Activated naive CD8-positive, alpha-beta T cell (primary cell): ENCODE measurements at regions not wholly inside any gene's neighbourhood (a gene's known extent, or its start where the extent isn't known, plus 50 kb on each side); places are given as distances from the start of the nearest gene placed in this dataset.
"Not testable (repeated sequence)": the region's sequence is repeated elsewhere in the genome, so short reads cannot be mapped to it uniquely, and the experiment has no call there.

Experiments used
- H3K27ac Mint-ChIP-seq: one replicate; pipeline ENCODE4 v1.8.0; 2021; ENCODE audit warnings: mixed read lengths
- H3K27me3 Mint-ChIP-seq: one replicate; pipeline ENCODE4 v1.8.0; 2021; ENCODE audit warnings: mixed read lengths
- H3K36me3 Mint-ChIP-seq: one replicate; pipeline ENCODE4 v1.8.0; 2021; ENCODE audit warnings: mixed read lengths
- H3K4me1 Mint-ChIP-seq: one replicate; pipeline ENCODE4 v1.8.0; 2021; ENCODE audit warnings: low read depth, mixed read lengths
- H3K4me3 Mint-ChIP-seq: one replicate; pipeline ENCODE4 v1.8.0; 2021; ENCODE audit warnings: mild to moderate bottlenecking, mixed read lengths
- H3K9me3 Mint-ChIP-seq: one replicate; pipeline ENCODE4 v1.8.0; 2021; ENCODE audit warnings: low read depth, mixed read lengths

DNA sequence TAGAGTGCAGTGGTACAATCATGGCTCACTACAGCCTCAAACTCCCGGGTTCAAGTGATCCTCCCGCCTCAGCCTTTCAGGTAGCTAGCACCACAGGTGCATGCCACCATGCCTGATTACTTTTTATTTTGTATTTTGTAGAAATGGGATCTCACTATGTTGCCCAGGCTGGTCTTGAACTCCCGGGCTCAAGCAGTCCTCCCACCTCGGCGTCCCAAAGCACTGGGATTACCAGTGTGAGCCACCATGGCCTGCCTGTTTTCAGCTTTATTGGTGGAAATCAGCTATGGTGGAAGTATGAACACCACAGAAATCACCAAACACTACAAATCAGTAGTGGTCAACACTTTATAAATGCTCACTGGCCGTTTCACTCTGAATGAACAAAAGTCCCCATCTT, 299.9 kb upstream of the LYZL1 start:
- no peak overlapping the region for H3K27ac Mint-ChIP-seq
- no peaks in the 10 kb centered on the region for H3K9me3 Mint-ChIP-seq
- H3K36me3 Mint-ChIP-seq = no peaks in the 10 kb centered on the region
- peaks cover 5% of the 10 kb centered on the region for H3K27me3 Mint-ChIP-seq
- no peaks in the 10 kb centered on the region for H3K4me1 Mint-ChIP-seq
- no peak overlapping the region for H3K4me3 Mint-ChIP-seq

DNA sequence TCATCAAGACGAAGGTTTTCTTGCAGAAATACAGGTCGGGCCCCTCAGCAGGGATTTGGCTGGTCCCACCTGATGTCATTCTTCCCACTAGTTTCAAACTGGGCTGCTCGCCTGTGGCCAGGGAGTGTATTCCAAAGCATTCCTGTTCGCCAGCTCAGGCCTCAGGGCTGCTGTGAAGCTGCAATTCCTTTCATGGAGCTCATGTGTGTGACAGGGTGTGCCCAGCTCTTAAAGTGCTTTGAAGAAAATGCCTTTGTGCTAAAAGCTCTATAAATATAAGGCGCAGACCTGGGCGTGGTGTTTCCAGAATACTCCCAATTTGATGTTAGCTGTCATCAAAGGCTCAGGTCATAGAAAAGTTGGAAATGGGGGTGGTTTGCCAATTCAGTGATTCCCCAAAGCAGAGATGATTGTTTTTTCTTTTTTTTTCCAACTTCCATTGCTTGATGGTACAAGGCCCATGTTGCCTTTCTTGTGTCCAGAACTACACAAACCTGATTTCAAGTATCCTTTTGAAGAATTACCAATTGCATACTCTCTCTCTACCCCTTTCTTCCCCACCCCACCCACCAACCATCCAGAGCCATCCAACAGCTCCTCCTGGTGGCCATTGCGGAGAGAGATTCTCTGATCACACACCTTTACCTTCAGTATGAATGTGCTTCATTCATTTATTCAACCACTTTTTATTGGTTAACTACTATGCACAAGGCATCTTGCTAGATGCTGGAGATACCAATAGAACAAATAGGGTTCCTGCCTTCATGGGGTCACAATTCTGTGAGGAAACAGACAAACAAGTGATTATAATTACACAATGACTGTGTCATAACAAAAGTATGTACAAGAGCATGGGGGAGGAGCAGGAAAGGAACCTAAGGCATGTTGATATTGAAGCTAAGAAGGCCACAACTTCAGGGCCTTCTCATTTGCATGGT, 297.3 kb upstream of the LYZL1 start:
- Mint-ChIP-seq H3K9me3 (no peaks in the 10 kb centered on the region), H3K27me3 (peaks cover 5% of the 10 kb centered on the region), H3K27ac (no peak overlapping the region), H3K36me3 (no peaks in the 10 kb centered on the region), H3K4me3 (no peak overlapping the region), H3K4me1 (no peaks in the 10 kb centered on the region)

DNA sequence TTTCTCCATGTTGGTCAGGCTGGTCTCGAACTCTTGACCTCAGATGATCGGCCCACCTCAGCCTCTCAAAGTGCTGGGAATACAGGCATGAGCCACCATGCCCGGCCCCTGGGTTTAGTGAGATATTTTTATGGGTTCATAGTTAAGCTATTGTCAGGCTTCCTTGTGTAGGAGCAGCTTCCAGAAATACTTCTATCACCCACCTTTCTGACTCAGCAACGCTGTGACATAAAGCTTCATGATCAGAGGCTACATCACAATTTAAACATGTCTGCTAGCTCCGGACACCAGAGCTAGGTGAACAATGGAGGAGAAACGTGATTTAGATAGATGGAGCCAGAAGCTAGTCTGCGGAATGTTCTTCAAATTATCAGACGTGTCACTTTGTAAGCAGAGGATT, 295.8 kb upstream of the LYZL1 start:
- Mint-ChIP-seq H3K27ac (no peak overlapping the region), H3K9me3 (no peaks in the 10 kb centered on the region), H3K4me3 (no peak overlapping the region), H3K36me3 (no peaks in the 10 kb centered on the region), H3K27me3 (peaks cover 5% of the 10 kb centered on the region), H3K4me1 (no peaks in the 10 kb centered on the region)

DNA sequence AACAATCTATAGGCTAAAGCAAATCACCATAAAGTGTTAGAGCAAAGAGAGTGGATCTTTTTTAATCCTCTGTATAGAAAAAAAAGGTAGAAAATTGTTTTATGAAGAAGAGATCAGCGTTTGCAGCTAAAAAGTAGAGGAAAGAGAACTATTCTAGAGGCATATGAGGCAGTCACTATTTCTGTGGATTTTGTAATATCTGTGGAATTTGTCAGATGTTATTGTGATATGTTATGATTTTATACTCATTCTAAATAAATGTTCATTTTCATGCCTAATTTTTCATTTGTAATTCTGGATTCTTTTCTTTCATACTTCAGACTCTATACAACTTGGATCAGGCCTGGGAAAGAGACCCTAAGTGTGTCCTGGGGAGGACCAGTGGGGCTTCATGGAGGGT, 295.0 kb upstream of the LYZL1 start:
- no peaks in the 10 kb centered on the region for H3K9me3 Mint-ChIP-seq
- H3K4me1 Mint-ChIP-seq = no peaks in the 10 kb centered on the region
- peaks cover 4% of the 10 kb centered on the region for H3K27me3 Mint-ChIP-seq
- H3K4me3 Mint-ChIP-seq = no peak overlapping the region
- no peaks in the 10 kb centered on the region for H3K36me3 Mint-ChIP-seq
- no peak overlapping the region for H3K27ac Mint-ChIP-seq

DNA sequence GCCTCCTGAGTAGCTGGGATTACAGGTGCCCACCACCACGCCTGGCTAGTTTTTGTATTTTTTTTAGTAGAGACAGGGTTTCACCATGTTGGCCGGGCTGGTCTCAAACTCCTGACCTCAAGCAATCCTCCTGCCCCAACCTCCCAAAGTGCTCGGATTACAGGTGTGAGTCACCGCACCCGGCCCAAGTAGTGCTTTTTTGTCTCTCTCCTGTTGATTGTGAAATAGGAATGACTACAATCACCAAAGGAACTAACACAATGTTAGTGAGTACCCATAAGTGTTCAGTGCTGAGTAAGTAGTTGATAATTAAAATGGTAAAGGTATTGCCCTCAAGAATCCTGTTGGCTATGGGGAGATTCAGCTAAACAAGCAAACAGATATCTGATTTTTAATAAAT, 294.1 kb upstream of the LYZL1 start:
- H3K27me3 Mint-ChIP-seq, H3K4me3 Mint-ChIP-seq, H3K4me1 Mint-ChIP-seq, H3K27ac Mint-ChIP-seq, H3K36me3 Mint-ChIP-seq, H3K9me3 Mint-ChIP-seq: not testable (repeated sequence)

DNA sequence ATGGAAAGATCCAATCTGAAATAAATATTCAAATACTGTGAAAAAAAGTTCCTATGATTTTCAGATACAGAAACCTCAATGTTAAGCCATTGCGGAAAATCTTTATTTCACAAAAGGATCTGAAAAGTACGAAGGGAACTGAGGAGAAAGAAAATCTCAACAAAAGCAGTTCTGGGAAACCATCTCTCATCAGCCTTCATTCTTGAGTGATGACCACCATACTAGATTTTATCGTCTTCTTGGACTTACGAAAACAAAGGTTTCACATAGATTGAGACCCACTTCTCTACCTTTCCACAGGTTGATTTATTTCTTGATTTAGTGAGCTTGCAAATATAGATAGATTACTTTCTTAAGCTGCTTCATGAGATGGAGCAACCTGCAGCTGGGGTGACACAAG, 293.4 kb upstream of the LYZL1 start:
- peaks cover 2% of the 10 kb centered on the region for H3K27me3 Mint-ChIP-seq
- no peaks in the 10 kb centered on the region for H3K36me3 Mint-ChIP-seq
- no peak overlapping the region for H3K27ac Mint-ChIP-seq
- no peak overlapping the region for H3K4me3 Mint-ChIP-seq
- no peaks in the 10 kb centered on the region for H3K9me3 Mint-ChIP-seq
- H3K4me1 Mint-ChIP-seq = no peaks in the 10 kb centered on the region

DNA sequence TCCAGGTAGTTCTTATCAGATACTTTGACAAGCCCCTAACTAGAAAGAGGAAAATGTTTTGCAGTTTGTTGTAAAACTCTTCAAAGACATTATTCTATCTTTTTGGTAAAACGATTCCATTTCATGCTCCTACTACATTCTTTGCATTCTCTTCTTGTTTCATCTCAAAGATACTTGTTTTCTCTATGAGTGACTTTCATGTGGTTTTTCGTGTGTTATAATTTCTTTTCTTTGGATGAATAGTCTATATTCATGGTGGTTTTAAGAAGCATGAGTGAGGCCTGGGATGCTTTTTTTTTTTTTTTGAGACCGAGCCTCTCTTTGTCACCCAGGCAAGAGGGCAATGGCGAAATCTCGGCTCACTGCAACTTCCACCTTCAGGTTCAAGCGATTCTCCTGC, 292.5 kb upstream of the LYZL1 start:
- H3K4me1 Mint-ChIP-seq = no peaks in the 10 kb centered on the region
- peaks cover 2% of the 10 kb centered on the region for H3K27me3 Mint-ChIP-seq
- H3K9me3 Mint-ChIP-seq = no peaks in the 10 kb centered on the region
- no peak overlapping the region for H3K4me3 Mint-ChIP-seq
- no peak overlapping the region for H3K27ac Mint-ChIP-seq
- no peaks in the 10 kb centered on the region for H3K36me3 Mint-ChIP-seq

DNA sequence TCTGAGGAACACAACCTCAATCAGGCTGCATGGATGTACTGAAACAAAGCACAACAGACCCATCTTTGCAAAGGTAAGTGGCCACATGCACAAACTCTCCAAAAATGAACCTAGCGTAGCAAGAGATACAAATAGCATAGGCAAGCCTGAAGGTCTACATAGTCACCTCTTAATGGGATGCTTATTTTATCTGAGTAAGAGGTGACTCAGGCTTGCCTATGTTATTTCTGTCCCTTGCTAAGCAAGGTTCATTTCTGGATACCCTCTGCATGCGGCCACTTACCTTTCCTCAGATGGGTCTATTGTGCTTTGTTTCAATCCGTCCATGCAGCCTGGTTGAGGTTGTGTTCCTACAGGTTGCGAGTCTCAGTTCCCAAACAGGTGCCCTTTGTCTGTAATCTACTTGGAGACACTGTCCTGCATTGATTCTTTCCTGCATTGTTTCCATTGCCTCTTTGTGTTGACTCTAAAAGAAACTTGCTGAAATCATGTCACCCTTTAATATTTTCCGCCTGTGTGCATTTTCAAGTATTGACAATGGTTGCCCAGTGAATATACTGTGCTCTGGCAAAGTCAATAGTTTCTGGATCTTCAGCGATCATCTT, 291.8 kb upstream of the LYZL1 start:
- H3K4me1 Mint-ChIP-seq = no peaks in the 10 kb centered on the region
- no peak overlapping the region for H3K4me3 Mint-ChIP-seq
- H3K9me3 Mint-ChIP-seq = no peaks in the 10 kb centered on the region
- H3K36me3 Mint-ChIP-seq = no peaks in the 10 kb centered on the region
- peaks cover 2% of the 10 kb centered on the region for H3K27me3 Mint-ChIP-seq
- H3K27ac Mint-ChIP-seq = no peak overlapping the region

DNA sequence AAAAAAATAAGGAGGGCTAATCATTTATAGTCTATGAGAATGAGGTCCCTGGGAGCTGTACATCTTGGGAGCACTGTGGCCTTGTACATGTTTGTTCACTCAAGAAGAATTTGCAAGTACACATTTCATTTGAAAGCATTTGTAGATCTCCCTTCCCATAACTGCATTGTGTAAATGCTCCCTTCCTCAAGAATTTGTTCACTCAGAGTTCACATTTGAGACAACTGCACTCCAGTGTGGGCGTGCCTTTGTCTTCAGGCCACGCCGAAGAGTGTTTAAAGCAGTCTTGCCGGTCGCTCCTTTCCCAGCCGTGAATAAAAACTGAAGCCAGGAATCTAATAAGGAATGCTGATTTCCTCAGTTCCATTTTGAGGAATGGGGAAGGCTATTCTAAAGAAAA, 291.1 kb upstream of the LYZL1 start:
- Mint-ChIP-seq H3K4me1 (no peaks in the 10 kb centered on the region), H3K4me3 (no peak overlapping the region), H3K27ac (no peak overlapping the region), H3K27me3 (peaks cover 3% of the 10 kb centered on the region), H3K36me3 (no peaks in the 10 kb centered on the region), H3K9me3 (no peaks in the 10 kb centered on the region)

DNA sequence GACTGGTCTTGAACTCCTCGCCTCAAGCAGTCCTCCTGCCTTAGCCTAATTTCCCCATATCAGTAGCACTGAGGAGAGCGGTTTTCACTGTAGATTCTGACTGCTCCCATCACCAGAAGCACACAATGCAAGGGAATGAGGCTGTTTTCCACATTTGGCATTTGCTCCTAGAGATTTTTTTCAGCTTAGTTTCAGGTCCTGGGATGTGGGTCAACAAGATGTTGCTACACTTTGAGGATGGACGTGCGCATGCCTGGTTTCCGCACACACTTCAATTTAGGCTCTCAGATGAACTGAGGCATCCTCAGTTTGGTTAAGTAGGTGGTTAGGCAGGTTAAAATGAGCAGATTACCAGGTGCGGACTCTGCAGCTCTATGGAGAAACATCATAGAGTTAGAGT, 287.1 kb upstream of the LYZL1 start:
- Mint-ChIP-seq H3K4me1 (no peaks in the 10 kb centered on the region), H3K4me3 (no peak overlapping the region), H3K36me3 (no peaks in the 10 kb centered on the region), H3K27me3 (peaks cover 2% of the 10 kb centered on the region), H3K9me3 (no peaks in the 10 kb centered on the region), H3K27ac (no peak overlapping the region)

DNA sequence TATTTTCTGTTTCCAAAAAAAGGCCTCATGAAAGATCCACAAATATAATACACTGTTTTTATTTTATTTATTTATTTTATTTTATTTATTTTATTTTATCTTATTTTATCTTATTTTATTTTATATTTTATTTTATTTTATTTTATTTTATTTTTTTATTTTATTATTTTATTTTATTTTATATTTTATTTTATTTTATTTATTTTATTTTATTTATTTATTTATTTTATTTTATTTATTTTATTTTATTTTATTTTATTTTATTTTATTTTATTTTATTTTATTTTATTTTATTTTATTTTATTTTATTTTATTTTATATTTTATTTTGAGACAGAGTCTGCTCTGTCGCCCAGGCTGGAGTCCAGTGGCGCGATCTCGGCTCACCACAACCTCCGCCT, 285.9 kb upstream of the LYZL1 start:
- not testable (repeated sequence) for H3K27ac Mint-ChIP-seq, H3K4me3 Mint-ChIP-seq, H3K27me3 Mint-ChIP-seq, H3K4me1 Mint-ChIP-seq, H3K9me3 Mint-ChIP-seq, H3K36me3 Mint-ChIP-seq

DNA sequence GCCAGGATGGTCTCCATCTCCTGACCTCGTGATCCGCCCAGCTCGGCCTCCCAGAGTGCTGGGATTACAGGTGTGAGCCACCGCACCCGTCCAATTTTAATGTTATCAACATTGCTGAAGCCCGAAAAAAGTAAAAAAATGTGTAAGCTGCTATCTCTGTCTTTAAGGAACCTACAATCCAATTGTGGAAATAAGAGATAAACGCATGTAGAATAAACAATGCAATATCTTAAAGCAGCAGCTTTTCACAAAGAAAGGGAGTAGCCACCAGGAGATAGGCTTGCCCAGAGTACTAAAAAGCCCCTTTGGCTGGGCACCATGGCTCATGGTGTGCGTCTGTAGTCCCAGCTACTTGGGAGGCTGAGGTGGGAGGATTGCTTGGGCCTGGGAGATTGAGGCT, 282.9 kb upstream of the LYZL1 start:
- no peaks in the 10 kb centered on the region for H3K9me3 Mint-ChIP-seq
- no peaks in the 10 kb centered on the region for H3K4me1 Mint-ChIP-seq
- H3K27ac Mint-ChIP-seq = no peak overlapping the region
- H3K27me3 Mint-ChIP-seq = peaks cover 2% of the 10 kb centered on the region
- no peaks in the 10 kb centered on the region for H3K36me3 Mint-ChIP-seq
- no peak overlapping the region for H3K4me3 Mint-ChIP-seq

DNA sequence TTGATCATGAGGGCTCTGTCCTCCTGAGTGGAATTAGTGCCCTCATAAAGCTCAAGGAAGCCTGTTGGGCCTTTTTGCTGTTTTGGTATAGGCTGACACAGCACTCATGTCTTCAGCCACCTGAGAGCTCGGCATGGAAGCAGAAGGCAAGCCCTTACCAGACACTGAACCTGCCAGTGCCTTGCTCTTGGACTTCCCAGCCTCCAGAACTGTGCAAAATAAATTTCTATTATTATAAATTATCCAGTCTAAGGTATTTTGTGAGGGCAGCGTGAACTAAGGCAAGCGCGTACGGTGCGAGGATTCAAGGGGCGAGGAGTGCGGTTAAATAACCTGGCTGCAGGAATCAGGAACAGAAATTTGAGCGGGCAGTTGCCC, 281.5 kb upstream of the LYZL1 start:
- Mint-ChIP-seq H3K9me3 (no peaks in the 10 kb centered on the region), H3K4me1 (no peaks in the 10 kb centered on the region), H3K4me3 (no peak overlapping the region), H3K27ac (no peak overlapping the region), H3K27me3 (peaks cover 2% of the 10 kb centered on the region), H3K36me3 (no peaks in the 10 kb centered on the region)

DNA sequence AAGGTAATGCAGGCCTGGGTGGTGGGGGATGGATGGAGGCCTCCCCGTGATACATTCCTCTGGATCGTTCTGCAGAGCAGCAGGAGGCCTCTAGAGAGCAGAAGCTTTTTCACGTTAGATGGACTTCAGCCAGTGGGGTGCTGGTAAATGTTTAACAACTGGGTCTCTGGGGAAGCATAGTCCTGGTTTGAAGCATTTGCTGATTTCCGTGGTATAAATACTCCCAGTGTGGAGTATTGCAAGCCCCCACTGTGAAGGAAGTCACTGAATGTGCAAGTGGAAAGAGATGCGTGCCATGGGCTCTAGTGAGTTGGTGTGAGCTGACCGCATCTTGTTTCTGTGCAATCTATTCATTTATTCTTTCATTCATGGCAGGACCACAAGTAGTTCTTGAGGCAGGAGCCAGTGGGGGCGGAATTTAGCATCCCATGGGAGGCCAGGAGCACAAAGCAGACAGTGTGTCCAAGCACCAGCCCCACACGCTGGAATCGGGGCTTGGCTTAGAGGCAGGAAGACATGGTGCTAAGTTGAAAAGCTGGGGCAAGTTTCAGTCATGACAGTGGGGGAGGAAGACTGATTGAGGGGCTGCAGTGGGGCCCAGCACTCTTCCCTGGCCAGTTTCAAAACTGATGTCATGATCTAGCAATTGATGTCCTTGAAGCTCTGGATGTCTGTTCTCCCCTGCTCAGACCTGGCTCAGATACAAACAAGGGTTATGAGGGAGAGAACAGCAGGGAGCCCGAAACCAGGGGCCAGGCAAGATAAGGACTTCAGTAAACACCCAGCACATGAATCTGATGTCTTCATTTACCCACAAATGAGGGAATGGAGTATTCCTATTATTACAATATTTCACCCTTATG, 280.9 kb upstream of the LYZL1 start:
- H3K9me3 Mint-ChIP-seq = no peaks in the 10 kb centered on the region
- H3K4me3 Mint-ChIP-seq = no peak overlapping the region
- no peak overlapping the region for H3K27ac Mint-ChIP-seq
- H3K27me3 Mint-ChIP-seq = no peaks in the 10 kb centered on the region
- no peaks in the 10 kb centered on the region for H3K4me1 Mint-ChIP-seq
- H3K36me3 Mint-ChIP-seq = no peaks in the 10 kb centered on the region

DNA sequence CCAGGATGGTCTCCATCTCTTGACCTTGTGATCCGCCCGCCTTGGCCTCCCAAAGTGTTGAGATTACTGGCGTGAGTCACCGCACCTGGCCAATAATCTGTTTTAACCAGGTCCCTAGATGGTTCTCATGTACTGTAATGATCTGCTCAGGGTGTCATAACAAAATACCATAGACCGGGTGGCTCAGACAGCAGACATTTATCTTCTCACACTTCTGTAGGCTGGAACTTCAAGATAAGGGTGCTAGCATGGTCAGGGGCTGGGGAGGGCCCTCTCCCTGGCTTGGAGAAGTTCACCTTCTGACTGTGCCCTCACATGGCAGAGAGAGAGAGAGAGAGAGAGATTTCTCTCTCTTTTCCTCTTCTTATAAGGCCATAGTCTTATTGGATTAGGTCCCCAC, 279.4 kb upstream of the LYZL1 start:
- no peaks in the 10 kb centered on the region for H3K9me3 Mint-ChIP-seq
- no peak overlapping the region for H3K4me3 Mint-ChIP-seq
- no peaks in the 10 kb centered on the region for H3K36me3 Mint-ChIP-seq
- H3K4me1 Mint-ChIP-seq = no peaks in the 10 kb centered on the region
- no peaks in the 10 kb centered on the region for H3K27me3 Mint-ChIP-seq
- H3K27ac Mint-ChIP-seq = no peak overlapping the region
